Glomerular visceral epithelial cell (primary cell): ENCODE measurements at regions not wholly inside any gene's neighbourhood (a gene's known extent, or its start where the extent isn't known, plus 50 kb on each side); places are given as distances from the start of the nearest gene placed in this dataset.
"Not testable (repeated sequence)": the region's sequence is repeated elsewhere in the genome, so short reads cannot be mapped to it uniquely, and the experiment has no call there.

Experiments used
- DNase-seq: peaks from one replicate; pipeline ENCODE4 v3.0.0-alpha.2; 2016; ENCODE audit errors: extremely low spot score

- not testable (repeated sequence) for DNase-seq
Observed at GRCh38 chr9:30942852-30943251, 1441.6 kb upstream of the ACO1 start.

GRCh38 chr9:30943446-30944224, 1440.8 kb upstream of the ACO1 start:
- DNase-seq: no peak

GRCh38 chr9:30944225-30944569, 1440.2 kb upstream of the ACO1 start:
- DNase-seq: no peak

- no peak for DNase-seq
Observed at GRCh38 chr9:30944741-30945280, 1439.6 kb upstream of the ACO1 start.

- no peak for DNase-seq
Observed at GRCh38 chr9:30964332-30964731, 1420.1 kb upstream of the ACO1 start.

GRCh38 chr9:30967476-30967875, 1417.0 kb upstream of the ACO1 start:
- DNase-seq: peak; percentile 42

GRCh38 chr9:30970186-30970585, 1414.3 kb upstream of the ACO1 start:
- DNase-seq: no peak

- DNase-seq: no peak
Observed at GRCh38 chr9:30970812-30971211, 1413.6 kb upstream of the ACO1 start.

GRCh38 chr9:30972654-30973053, 1411.8 kb upstream of the ACO1 start:
- DNase-seq: no peak

- DNase-seq: no peak
Observed at GRCh38 chr9:30977965-30978364, 1406.5 kb upstream of the ACO1 start.

- no peak for DNase-seq
Observed at GRCh38 chr9:30982301-30982700, 1402.1 kb upstream of the ACO1 start.

GRCh38 chr9:30995956-30996738, 1388.3 kb upstream of the ACO1 start:
- DNase-seq: no peak

GRCh38 chr9:30996761-30997160, 1387.7 kb upstream of the ACO1 start:
- no peak for DNase-seq

- no peak for DNase-seq
Observed at GRCh38 chr9:30997291-30997690, 1387.2 kb upstream of the ACO1 start.

- DNase-seq: no peak
Observed at GRCh38 chr9:31005086-31005665, 1379.3 kb upstream of the ACO1 start.

- DNase-seq: no peak
Observed at GRCh38 chr9:31013371-31013770, 1371.1 kb upstream of the ACO1 start.

GRCh38 chr9:31023847-31024246, 1360.6 kb upstream of the ACO1 start:
- DNase-seq: no peak

- DNase-seq: no peak
Observed at GRCh38 chr9:31027678-31028077, 1356.8 kb upstream of the ACO1 start.

GRCh38 chr9:31028137-31028536, 1356.3 kb upstream of the ACO1 start:
- DNase-seq: no peak

- DNase-seq: peak; percentile 47
Observed at GRCh38 chr9:31030741-31031202, 1353.7 kb upstream of the ACO1 start.

- DNase-seq: no peak
Observed at GRCh38 chr9:31032206-31032605, 1352.2 kb upstream of the ACO1 start.

GRCh38 chr9:31034311-31034710, 1350.1 kb upstream of the ACO1 start:
- no peak for DNase-seq

- no peak for DNase-seq
Observed at GRCh38 chr9:31040564-31040963, 1343.9 kb upstream of the ACO1 start.
